ENCODE measurements at regions not wholly inside any gene's neighbourhood (a gene's known extent, or its start where the extent isn't known, plus 50 kb on each side); places are given as distances from the start of the nearest gene placed in this dataset.

- Histone ChIP-seq H3K27me3 (no peaks in the 10 kb centered on the region), H3K4me3 (no peak overlapping the region), H3K36me3 (no peaks in the 10 kb centered on the region), H3K27ac (no peak overlapping the region), H3K9me3 (no peaks in the 10 kb centered on the region), H3K4me1 (no peaks in the 10 kb centered on the region)
- no peak for DNase-seq
- TF ChIP-seq CTCF (IDR thresholded peaks at IDR 0.05) (no peak), POLR2A (IDR thresholded peaks at IDR 0.05) (no peak)
- WGBS, 2 donors, result 64 to 65% methylated on average over 3 of the region's 3 CpGs
- intact Hi-C loops (cut with DNase I), result no loop called here
Observed at GRCh38 chr4:63777601-63778000, 631.6 kb downstream of the TECRL start.

- WGBS, 2 donors, result 69 to 78% methylated on average over 4 of the region's 4 CpGs
- intact Hi-C loops (cut with DNase I), result no loop called here
- no peaks in the 10 kb centered on the region for H3K9me3 ChIP-seq
- H3K4me3 ChIP-seq, result no peak overlapping the region
- TF ChIP-seq POLR2A (IDR thresholded peaks at IDR 0.05) (no peak), CTCF (IDR thresholded peaks at IDR 0.05) (no peak)
- DNase-seq, result no peak
- no peaks in the 10 kb centered on the region for H3K27me3 ChIP-seq
- no peaks in the 10 kb centered on the region for H3K4me1 ChIP-seq
- H3K27ac ChIP-seq, result no peak overlapping the region
- no peaks in the 10 kb centered on the region for H3K36me3 ChIP-seq
Observed at GRCh38 chr4:63764400-63764799, 644.9 kb downstream of the TECRL start.

GRCh38 chr4:63757929-63758328 lies 651.3 kb downstream of the TECRL start:
- TF ChIP-seq POLR2A (IDR thresholded peaks at IDR 0.05), result no peak
- TF ChIP-seq CTCF (IDR thresholded peaks at IDR 0.05), result no peak
- Histone ChIP-seq H3K4me3 (no peak overlapping the region), H3K4me1 (no peaks in the 10 kb centered on the region), H3K36me3 (no peaks in the 10 kb centered on the region), H3K27me3 (no peaks in the 10 kb centered on the region), H3K9me3 (no peaks in the 10 kb centered on the region), H3K27ac (no peak overlapping the region)
- WGBS, 2 donors, result 30 to 37% methylated on average over 2 of the region's 2 CpGs
- intact Hi-C loops (cut with DNase I), result no loop called here
- DNase-seq, result no peak

GRCh38 chr4:63742882-63743281 lies 666.4 kb downstream of the TECRL start:
- DNase-seq, result no peak
- TF ChIP-seq POLR2A (IDR thresholded peaks at IDR 0.05) (no peak), CTCF (IDR thresholded peaks at IDR 0.05) (no peak)
- intact Hi-C loops (cut with DNase I), result no loop called here
- no peaks in the 10 kb centered on the region for H3K4me1 ChIP-seq
- H3K27me3 ChIP-seq, result no peaks in the 10 kb centered on the region
- H3K4me3 ChIP-seq, result no peak overlapping the region
- H3K36me3 ChIP-seq, result no peaks in the 10 kb centered on the region
- no peak overlapping the region for H3K27ac ChIP-seq
- no peaks in the 10 kb centered on the region for H3K9me3 ChIP-seq

GRCh38 chr4:63729519-63729918 lies 679.7 kb downstream of the TECRL start:
- Histone ChIP-seq H3K27me3 (no peaks in the 10 kb centered on the region), H3K4me1 (no peaks in the 10 kb centered on the region), H3K4me3 (no peak overlapping the region), H3K27ac (no peak overlapping the region), H3K36me3 (no peaks in the 10 kb centered on the region), H3K9me3 (no peaks in the 10 kb centered on the region)
- TF ChIP-seq CTCF (IDR thresholded peaks at IDR 0.05) (no peak), POLR2A (IDR thresholded peaks at IDR 0.05) (no peak)
- no peak for DNase-seq
- intact Hi-C loops (cut with DNase I), result no loop called here
- whole genome bisulfite sequencing, 2 donors, result 83 to 84% methylated on average over 4 of the region's 4 CpGs

All from esophagus squamous epithelium (tissue), 5 donors.